ENCODE measurements at regions not wholly inside any gene's neighbourhood (a gene's known extent, or its start where the extent isn't known, plus 50 kb on each side); places are given as distances from the start of the nearest gene placed in this dataset.

- no peak for TF ChIP-seq CTCF (IDR thresholded peaks at IDR 0.05)
- no peak for TF ChIP-seq POLR2A (IDR thresholded peaks at IDR 0.05)
Measured at GRCh38 chr2:226660124-226660523, 139.5 kb downstream of the IRS1 start.

Data from testis (tissue), 2 donors.